Neural crest cell (in vitro differentiated cells): ENCODE measurements at regions not wholly inside any gene's neighbourhood (a gene's known extent, or its start where the extent isn't known, plus 50 kb on each side); places are given as distances from the start of the nearest gene placed in this dataset.

Experiments
- DNase-seq: peaks from one replicate; pipeline ENCODE4 v3.0.0; 2021; ENCODE audit warnings: low read depth, mixed read lengths, low spot score
- H3K27ac Mint-ChIP-seq: one replicate; pipeline ENCODE4 v1.8.0; 2021; ENCODE audit warnings: mild to moderate bottlenecking, mixed read lengths; ENCODE audit not compliant: unreplicated experiment
- H3K27me3 Mint-ChIP-seq: 2 replicates; pipeline ENCODE4 v1.8.0; 2021; ENCODE audit warnings: low read depth, mild to moderate bottlenecking, mixed read lengths
- H3K36me3 Mint-ChIP-seq: 2 replicates; pipeline ENCODE4 v1.8.0; 2021; ENCODE audit warnings: low read depth, mild to moderate bottlenecking, mixed read lengths
- H3K4me1 Mint-ChIP-seq: 2 replicates; pipeline ENCODE4 v1.8.0; 2021; ENCODE audit warnings: mixed read lengths
- H3K4me3 Mint-ChIP-seq: one replicate; pipeline ENCODE4 v1.8.0; 2021; ENCODE audit warnings: mild to moderate bottlenecking, mixed read lengths
- H3K9me3 Mint-ChIP-seq: 2 replicates; pipeline ENCODE4 v1.8.0; 2021; ENCODE audit warnings: mixed read lengths
- TF ChIP-seq, protein P1 (sequence below): fragments of 200-600 bp; sonication (generic); conservative IDR thresholded peaks from 2 replicates; pipeline ENCODE4 v1.5.0; 2021; ENCODE audit warnings: antibody characterized with exemption, mild to moderate bottlenecking

GRCh38 chr5:1685066-1685465, 114.6 kb downstream of the MRPL36 start:
- H3K9me3 Mint-ChIP-seq: peaks cover 12% of the 10 kb centered on the region
- H3K36me3 Mint-ChIP-seq: peaks cover 11% of the 10 kb centered on the region
- H3K4me1 Mint-ChIP-seq: peaks cover 3% of the 10 kb centered on the region
- no peak for DNase-seq
- no peak overlapping the region for H3K4me3 Mint-ChIP-seq
- H3K27me3 Mint-ChIP-seq: peaks cover 3% of the 10 kb centered on the region
- TF ChIP-seq, protein P1, sequence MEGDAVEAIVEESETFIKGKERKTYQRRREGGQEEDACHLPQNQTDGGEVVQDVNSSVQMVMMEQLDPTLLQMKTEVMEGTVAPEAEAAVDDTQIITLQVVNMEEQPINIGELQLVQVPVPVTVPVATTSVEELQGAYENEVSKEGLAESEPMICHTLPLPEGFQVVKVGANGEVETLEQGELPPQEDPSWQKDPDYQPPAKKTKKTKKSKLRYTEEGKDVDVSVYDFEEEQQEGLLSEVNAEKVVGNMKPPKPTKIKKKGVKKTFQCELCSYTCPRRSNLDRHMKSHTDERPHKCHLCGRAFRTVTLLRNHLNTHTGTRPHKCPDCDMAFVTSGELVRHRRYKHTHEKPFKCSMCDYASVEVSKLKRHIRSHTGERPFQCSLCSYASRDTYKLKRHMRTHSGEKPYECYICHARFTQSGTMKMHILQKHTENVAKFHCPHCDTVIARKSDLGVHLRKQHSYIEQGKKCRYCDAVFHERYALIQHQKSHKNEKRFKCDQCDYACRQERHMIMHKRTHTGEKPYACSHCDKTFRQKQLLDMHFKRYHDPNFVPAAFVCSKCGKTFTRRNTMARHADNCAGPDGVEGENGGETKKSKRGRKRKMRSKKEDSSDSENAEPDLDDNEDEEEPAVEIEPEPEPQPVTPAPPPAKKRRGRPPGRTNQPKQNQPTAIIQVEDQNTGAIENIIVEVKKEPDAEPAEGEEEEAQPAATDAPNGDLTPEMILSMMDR: no peak
- H3K27ac Mint-ChIP-seq: no peak overlapping the region

DNA sequence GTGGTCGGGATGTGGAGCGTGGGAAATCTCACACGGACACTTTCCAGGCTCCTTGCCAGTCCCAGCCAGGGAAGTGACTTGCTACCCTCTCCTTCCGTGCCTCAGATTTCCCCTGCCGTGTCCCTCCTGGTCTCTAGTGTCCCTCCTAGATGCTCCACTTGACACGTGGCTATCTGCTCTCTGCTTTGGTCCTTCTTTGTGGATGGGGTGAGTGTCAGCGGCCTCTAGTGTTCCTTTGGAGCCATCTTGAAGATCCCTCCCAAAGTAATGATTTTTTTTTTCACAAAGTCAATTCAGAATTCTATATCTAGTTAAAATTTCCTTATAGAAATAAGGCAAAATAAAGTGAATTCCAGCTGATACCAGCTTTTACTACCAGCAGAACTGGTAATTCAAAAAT, 117.7 kb downstream of the MRPL36 start:
- H3K27me3 Mint-ChIP-seq: peaks cover 9% of the 10 kb centered on the region
- H3K9me3 Mint-ChIP-seq: peaks cover 12% of the 10 kb centered on the region
- H3K4me3 Mint-ChIP-seq: no peak overlapping the region
- H3K27ac Mint-ChIP-seq: no peak overlapping the region
- TF ChIP-seq, protein P1: no peak
- peaks cover 8% of the 10 kb centered on the region for H3K36me3 Mint-ChIP-seq
- no peak for DNase-seq
- peaks cover 3% of the 10 kb centered on the region for H3K4me1 Mint-ChIP-seq

DNA sequence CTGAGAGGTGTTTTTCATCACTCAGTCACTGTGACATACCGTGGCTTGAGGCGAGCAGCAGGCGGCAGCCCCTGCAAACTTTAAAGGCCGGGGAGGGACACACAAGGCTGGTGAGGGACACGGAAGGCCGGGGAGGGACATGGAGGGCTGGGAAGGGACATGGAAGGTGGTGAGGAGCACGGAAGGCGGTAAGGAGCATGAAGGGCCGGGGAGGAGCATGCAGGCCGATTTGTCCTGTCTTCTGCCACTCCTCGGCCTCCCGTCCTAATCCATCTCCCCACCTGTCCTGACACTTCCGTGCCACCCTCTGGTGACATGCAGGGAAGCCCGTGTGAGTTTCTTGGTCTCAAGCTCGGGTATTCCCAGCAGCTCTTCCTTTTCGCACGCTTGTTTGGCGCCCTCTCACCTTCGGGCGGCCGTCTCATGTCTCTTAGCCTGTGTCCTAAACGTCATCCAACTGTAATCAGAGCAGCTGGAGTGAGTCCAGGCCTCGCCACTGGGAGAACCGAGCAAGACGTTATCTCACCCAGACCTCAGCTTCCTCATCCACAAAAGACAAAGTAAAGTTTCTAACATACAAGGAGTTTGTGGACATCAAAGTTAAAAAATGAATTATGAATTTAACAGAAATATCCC, 126.5 kb downstream of the MRPL36 start:
- TF ChIP-seq, protein P1: no peak
- DNase-seq: no peak
- peaks cover 2% of the 10 kb centered on the region for H3K36me3 Mint-ChIP-seq
- H3K4me3 Mint-ChIP-seq: no peak overlapping the region
- peaks cover 23% of the 10 kb centered on the region for H3K27me3 Mint-ChIP-seq
- peaks cover 8% of the 10 kb centered on the region for H3K9me3 Mint-ChIP-seq
- H3K27ac Mint-ChIP-seq: no peak overlapping the region
- H3K4me1 Mint-ChIP-seq: peaks cover 5% of the 10 kb centered on the region

DNA sequence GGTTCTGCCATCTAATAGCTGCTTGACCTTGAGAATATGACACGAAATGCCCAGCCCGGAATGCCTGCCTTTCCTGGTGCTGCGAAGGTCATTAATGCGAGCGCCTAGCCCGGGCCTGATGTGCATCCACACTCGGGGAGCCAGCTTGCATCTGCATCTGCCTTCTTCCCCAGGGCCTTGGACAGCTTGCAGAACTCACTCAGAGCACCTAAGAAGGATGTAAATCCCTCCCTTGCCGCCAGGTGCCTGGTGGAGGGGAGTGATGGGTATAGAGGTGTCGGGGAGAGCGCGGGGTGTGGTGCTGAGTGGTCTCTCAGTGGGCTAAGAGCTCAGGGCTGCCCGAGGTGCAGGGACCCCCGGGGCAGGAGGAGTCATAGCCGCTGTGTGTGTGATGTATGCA, 127.2 kb downstream of the MRPL36 start:
- H3K4me3 Mint-ChIP-seq: no peak overlapping the region
- H3K4me1 Mint-ChIP-seq: peaks cover 5% of the 10 kb centered on the region
- H3K27me3 Mint-ChIP-seq: peaks cover 23% of the 10 kb centered on the region
- TF ChIP-seq, protein P1: no peak
- H3K9me3 Mint-ChIP-seq: peaks cover 4% of the 10 kb centered on the region
- no peak for DNase-seq
- no peak overlapping the region for H3K27ac Mint-ChIP-seq
- H3K36me3 Mint-ChIP-seq: no peaks in the 10 kb centered on the region

GRCh38 chr5:1671351-1671750, 128.3 kb downstream of the MRPL36 start:
- Mint-ChIP-seq H3K9me3 (no peaks in the 10 kb centered on the region), H3K36me3 (no peaks in the 10 kb centered on the region), H3K4me1 (peaks cover 5% of the 10 kb centered on the region), H3K27me3 (peaks cover 26% of the 10 kb centered on the region), H3K27ac (no peak overlapping the region), H3K4me3 (no peak overlapping the region)
- TF ChIP-seq, protein P1: no peak
- DNase-seq: no peak
